IMR-90 (cell line): ENCODE measurements at regions not wholly inside any gene's neighbourhood (a gene's known extent, or its start where the extent isn't known, plus 50 kb on each side); places are given as distances from the start of the nearest gene placed in this dataset.
"Not testable (repeated sequence)": the region's sequence is repeated elsewhere in the genome, so short reads cannot be mapped to it uniquely, and the experiment has no call there.

Experiments used
- ATAC-seq: fragments of 200-7000 bp; cut with Tn5 transposase; 2 replicates; pipeline ENCODE4 v1.9.1; 2020; ENCODE audit warnings: low read depth, mild to moderate bottlenecking, moderate library complexity
- BruUV-seq: library from RNA; stranded (reverse); fragments of 400-500 nt; replicated peaks from 2 replicates; lab custom pipeline; 2021; lab: Mats Ljungman, UMichigan
- CTCF ChIA-PET: fragments of 300-600 bp; formaldehyde crosslinking; extraction: SDS; loops from one replicate; lab custom pipeline; 2021; ENCODE audit warnings: antibody characterized with exemption; lab: Yijun Ruan, JAX
- POLR2A ChIA-PET: fragments of 300-600 bp; sonication (Branson Sonifier 250); formaldehyde crosslinking; loops from one replicate; lab custom pipeline; 2022; ENCODE audit warnings: antibody characterized with exemption; ENCODE audit not compliant: unreplicated experiment; lab: Charles Lee
- DNase-seq: peaks from one replicate; pipeline ENCODE4 v3.0.0; 2013
- H2AFZ ChIP-seq: replicated peaks from 2 replicates; pipeline ENCODE3; 2013; ENCODE audit warnings: low read length, mild to moderate bottlenecking; ENCODE audit not compliant: poor library complexity
- H2AK5ac ChIP-seq: 2 replicates; pipeline ENCODE4 v1.6.1; 2013; ENCODE audit warnings: low read depth, low read length, inconsistent platforms
- H2AK9ac ChIP-seq: replicated peaks from 2 replicates; pipeline ENCODE3; 2013; ENCODE audit warnings: mild to moderate bottlenecking, low read depth, low read length, moderate library complexity; ENCODE audit not compliant: poor library complexity
- H2BK120ac ChIP-seq: 2 replicates; pipeline ENCODE4 v1.6.1; 2013; ENCODE audit warnings: low read depth, low read length, inconsistent platforms
- H2BK15ac ChIP-seq: 3 replicates; pipeline ENCODE4 v1.6.1; 2013; ENCODE audit warnings: low read depth, low read length, inconsistent platforms
- H2BK20ac ChIP-seq: 2 replicates; pipeline ENCODE4 v1.6.1; 2013; ENCODE audit warnings: low read depth, mild to moderate bottlenecking, inconsistent platforms, low read length, moderate library complexity
- H2BK5ac ChIP-seq: 2 replicates; pipeline ENCODE4 v1.6.1; 2013; ENCODE audit warnings: mild to moderate bottlenecking, low read depth, low read length, inconsistent platforms; ENCODE audit not compliant: poor library complexity, severe bottlenecking
- H3K14ac ChIP-seq: replicated peaks from 2 replicates; pipeline ENCODE4 v1.6.1; 2013; ENCODE audit warnings: low read depth, low read length, inconsistent platforms
- H3K18ac ChIP-seq: 2 replicates; pipeline ENCODE4 v1.6.1; 2013; ENCODE audit warnings: low read depth, low read length, control low read depth
- H3K23ac ChIP-seq: 2 replicates; pipeline ENCODE4 v1.6.1; 2013; ENCODE audit warnings: low read depth, low read length, inconsistent platforms
- H3K27ac ChIP-seq: 2 replicates; pipeline ENCODE4 v1.5.1; 2013; ENCODE audit warnings: mild to moderate bottlenecking, control low read depth, low read length; ENCODE audit not compliant: insufficient read depth
- H3K27me3 ChIP-seq: 2 replicates; pipeline ENCODE4 v1.6.1; 2013; ENCODE audit warnings: low read length; ENCODE audit not compliant: control insufficient read depth, insufficient read depth
- H3K36me3 ChIP-seq: 2 replicates; pipeline ENCODE4 v1.6.1; 2013; ENCODE audit warnings: low read length, mixed read lengths; ENCODE audit not compliant: control insufficient read depth, insufficient read depth
- H3K4ac ChIP-seq: 2 replicates; pipeline ENCODE4 v1.6.1; 2013; ENCODE audit warnings: low read depth, low read length, inconsistent platforms
- H3K4me1 ChIP-seq: 2 replicates; pipeline ENCODE4 v1.6.1; 2013; ENCODE audit warnings: low read length, mixed read lengths; ENCODE audit not compliant: control insufficient read depth, insufficient read depth
- H3K4me2 ChIP-seq: 2 replicates; pipeline ENCODE4 v1.6.1; 2013; ENCODE audit warnings: low read depth, mild to moderate bottlenecking, control low read depth, low read length, moderate library complexity
- H3K4me3 ChIP-seq: 2 replicates; pipeline ENCODE4 v1.5.1; 2013; ENCODE audit warnings: low read depth, mild to moderate bottlenecking, control low read depth, low read length, moderate library complexity; ENCODE audit not compliant: insufficient read depth
- H3K56ac ChIP-seq: 2 replicates; pipeline ENCODE4 v1.6.1; 2013; ENCODE audit warnings: low read length, inconsistent platforms; ENCODE audit not compliant: insufficient read depth; ENCODE audit errors: extremely low read depth
- H3K79me1 ChIP-seq, 2 experiments: 2 replicates each; pipeline ENCODE4 v1.6.1; 2013; ENCODE audit warnings: low read length in 2 of 2, inconsistent platforms in 1 of 2, low read depth in 1 of 2
- H3K9ac ChIP-seq: 2 replicates; pipeline ENCODE4 v1.6.1; 2013; ENCODE audit warnings: low read depth, low read length, control low read depth
- H3K9me1 ChIP-seq: 2 replicates; pipeline ENCODE4 v1.6.1; 2013; ENCODE audit warnings: low read length, inconsistent platforms; ENCODE audit not compliant: insufficient read depth
- H3K9me3 ChIP-seq: 2 replicates; pipeline ENCODE4 v1.6.1; 2013; ENCODE audit warnings: low read length; ENCODE audit not compliant: control insufficient read depth, insufficient read depth
- H4K20me1 ChIP-seq: 2 replicates; pipeline ENCODE4 v1.6.1; 2013; ENCODE audit warnings: low read length, inconsistent platforms; ENCODE audit not compliant: insufficient read depth
- H4K5ac ChIP-seq: 2 replicates; pipeline ENCODE4 v1.6.1; 2013; ENCODE audit warnings: mild to moderate bottlenecking, low read depth, low read length, control low read depth
- H4K8ac ChIP-seq, 2 experiments: 2 replicates each; pipeline ENCODE4 v1.6.1; 2013; ENCODE audit warnings: low read depth in 2 of 2, low read length in 2 of 2, control low read depth in 1 of 2, inconsistent platforms in 1 of 2
- H4K91ac ChIP-seq: 2 replicates; pipeline ENCODE4 v1.6.1; 2013; ENCODE audit warnings: low read depth, low read length, inconsistent platforms; ENCODE audit not compliant: insufficient read depth
- MAFK ChIP-seq: IDR thresholded peaks from 2 replicates; pipeline ENCODE4 v1.6.1; 2012; ENCODE audit warnings: low read depth, low read length, improper control_type of control experiment
- MAZ ChIP-seq: IDR thresholded peaks from 2 replicates; pipeline ENCODE4 v1.6.1; 2012; ENCODE audit warnings: low read depth, mild to moderate bottlenecking, low read length, improper control_type of control experiment, moderate library complexity, borderline replicate concordance
- WGBS, 2 experiments: methylation state at CpG; one replicate each; pipeline versions ENCODE4 v1.1.5 to v1.1.7; 2013; ENCODE audit warnings: missing lambda C conversion rate in 2 of 2; ENCODE audit not compliant: insufficient read length in 1 of 2; ENCODE audit errors: extremely low coverage in 2 of 2; 5-methylcytosine and 5-hydroxymethylcytosine counted together
- dilution Hi-C: fragments of 300-500 bp; cut with HindIII; formaldehyde crosslinking; loops from one replicate; pipeline ENCODE4 v1.14.3; 2018; ENCODE audit warnings: low sequenced_read_pairs; ENCODE audit not compliant: unreplicated experiment
- in situ Hi-C: fragments of 300-500 bp; cut with MboI; formaldehyde crosslinking; loops from 3 replicates; pipeline ENCODE4 v1.14.3; 2019; ENCODE audit warnings: low sequenced_read_pairs, inconsistent platforms, mixed read lengths
- intact Hi-C: fragments of 100-400 bp; cut with micrococcal nuclease; formaldehyde crosslinking; loops from 2 replicates; pipeline ENCODE4 v1.10.0; 2022

DNA sequence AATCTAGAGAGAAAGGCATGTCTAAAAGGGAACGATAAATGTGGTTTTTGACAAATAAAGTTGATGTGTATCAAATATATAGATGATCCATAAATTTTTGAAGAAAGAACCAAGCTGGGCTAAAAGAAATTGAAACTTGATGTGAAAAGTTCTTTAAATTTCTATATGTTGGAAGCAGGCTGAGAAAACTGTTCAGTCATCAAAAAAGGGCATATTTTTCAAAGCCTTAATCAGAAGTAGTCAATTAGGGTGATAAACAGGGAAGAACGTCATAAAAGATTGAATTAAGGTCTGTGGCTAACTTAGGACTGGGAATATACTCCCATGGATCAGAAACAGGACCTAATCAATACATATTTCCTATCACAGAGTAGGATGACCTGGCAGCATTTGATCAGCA, 211.4 kb upstream of the ZRANB2 start:
- intact Hi-C loops (no loop called here), dilution Hi-C loops (no loop called here), in situ Hi-C loops (no loop called here)
- Histone ChIP-seq H4K91ac (no peak overlapping the region), H3K9ac (no peak overlapping the region), H3K9me1 (no peaks in the 10 kb centered on the region), H2AFZ (no peak overlapping the region), H2BK15ac (no peak overlapping the region), H3K9me3 (no peaks in the 10 kb centered on the region), H3K14ac (no peak overlapping the region), H2BK120ac (no peak overlapping the region), H2AK5ac (no peak overlapping the region), H3K79me1 (no peaks in the 10 kb centered on the region), H2BK5ac (no peak overlapping the region), H4K8ac (no peak overlapping the region), H3K56ac (no peak overlapping the region), H3K4me1 (no peaks in the 10 kb centered on the region), H3K4me3 (no peak overlapping the region), H3K18ac (no peak overlapping the region), H3K27ac (no peak overlapping the region), H4K5ac (no peak overlapping the region), H3K27me3 (no peaks in the 10 kb centered on the region), H3K36me3 (no peaks in the 10 kb centered on the region), H3K4me2 (no peak overlapping the region), H4K20me1 (no peaks in the 10 kb centered on the region), H2BK20ac (no peak overlapping the region), H3K4ac (no peak overlapping the region), H2AK9ac (no peak overlapping the region), H3K23ac (no peak overlapping the region)
- ChIA-PET POLR2A (no interaction called here), CTCF (no interaction called here)
- no TSS peak for BruUV-seq
- TF ChIP-seq MAZ (no peak), MAFK (peak; percentile 39)
- no CpG with 5 or more reads among the region's 2 CpGs for WGBS, 2 experiments
- no peak for DNase-seq
- no peak for ATAC-seq

DNA sequence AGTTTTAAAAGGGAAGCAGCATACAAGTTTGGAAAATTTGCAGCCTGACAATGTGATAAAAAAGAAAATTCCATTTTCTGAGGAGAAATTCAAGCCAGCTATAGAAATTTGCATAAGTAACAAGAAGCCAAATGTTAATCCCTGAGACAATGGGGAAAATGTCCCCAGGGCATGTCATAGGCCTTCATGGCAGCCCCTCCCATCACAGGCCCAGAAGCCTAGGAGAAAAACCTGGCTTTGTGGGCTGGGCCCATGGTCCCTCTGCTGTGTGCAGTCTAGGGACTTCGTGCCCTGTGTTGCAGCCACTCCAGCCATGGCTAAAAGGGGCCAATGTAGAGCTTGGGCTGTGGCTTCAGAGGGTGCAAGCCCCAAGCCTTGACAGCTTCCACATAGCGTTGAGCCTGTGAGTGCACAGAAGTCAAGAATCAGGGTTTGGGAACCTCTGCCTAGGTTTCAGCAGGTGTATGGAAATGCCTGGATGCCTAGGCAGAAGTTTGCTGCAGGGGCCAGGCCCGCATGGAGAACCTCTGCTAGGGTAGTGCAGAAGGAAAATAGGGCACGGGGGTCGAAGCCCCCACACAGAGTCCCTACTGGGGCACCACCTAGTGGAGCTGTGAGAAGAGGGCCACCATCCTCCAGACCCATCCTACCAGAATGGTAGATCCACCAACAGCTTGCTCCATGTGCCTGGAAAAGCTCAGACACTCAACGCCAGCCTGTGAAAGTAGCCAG, 209.8 kb upstream of the ZRANB2 start:
- intact Hi-C loops, POLR2A ChIA-PET, CTCF ChIA-PET: not testable (repeated sequence)

More for the DNA sequence above, 209.8 kb upstream of the ZRANB2 start:
- H2AFZ ChIP-seq, H2BK120ac ChIP-seq, H4K5ac ChIP-seq, H2BK20ac ChIP-seq, ATAC-seq, H3K23ac ChIP-seq, in situ Hi-C loops, H3K27ac ChIP-seq, H3K79me1 ChIP-seq, H3K9ac ChIP-seq, H3K9me1 ChIP-seq, H2BK5ac ChIP-seq, H3K56ac ChIP-seq, H3K4me2 ChIP-seq, dilution Hi-C loops, BruUV-seq, H2AK5ac ChIP-seq, H3K4me1 ChIP-seq, H3K9me3 ChIP-seq, H4K91ac ChIP-seq, H3K14ac ChIP-seq, H3K4me3 ChIP-seq, DNase-seq, H3K18ac ChIP-seq, H4K20me1 ChIP-seq, H3K27me3 ChIP-seq, H2BK15ac ChIP-seq, H3K4ac ChIP-seq, H4K8ac ChIP-seq, H3K36me3 ChIP-seq, H2AK9ac ChIP-seq: not testable (repeated sequence)
- 67% methylated on average over 1 of the region's 6 CpGs; no CpG with 5 or more reads in 1 of the 2 experiments for WGBS, 2 experiments
